ENCODE measurements at regions not wholly inside any gene's neighbourhood (a gene's known extent, or its start where the extent isn't known, plus 50 kb on each side); places are given as distances from the start of the nearest gene placed in this dataset.
"Not testable (repeated sequence)": the region's sequence is repeated elsewhere in the genome, so short reads cannot be mapped to it uniquely, and the experiment has no call there.

DNA sequence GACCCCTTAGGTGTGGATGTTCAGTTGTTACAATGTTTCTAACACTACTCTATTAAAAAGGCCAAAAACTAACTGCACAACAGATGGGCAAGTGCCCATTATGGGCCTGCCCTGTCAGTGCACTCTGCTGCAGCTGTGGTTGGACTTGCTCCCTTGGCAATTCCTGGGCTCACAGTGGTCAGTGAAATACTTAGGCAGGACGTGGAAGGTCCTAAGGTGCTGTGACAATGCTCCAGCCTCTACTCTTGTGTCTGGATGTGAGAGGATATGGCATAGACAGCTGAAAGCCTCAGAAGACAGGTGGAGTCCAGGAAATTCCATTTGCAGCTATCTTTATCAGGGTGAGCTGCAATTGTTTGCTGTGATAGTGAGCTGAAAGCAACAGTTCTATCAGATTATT lies 136.5 kb upstream of the OLIG3 start:
- intact Hi-C loops (cut with DNase I), result loop anchor here in 1 of 3 donors (10.0 kb wide), 1 partner anchor 536 kb away; no protein-coding TSS in a partner anchor
- Histone ChIP-seq H3K27ac (no peak overlapping the region), H3K36me3 (no peaks in the 10 kb centered on the region), H3K9me3 (no peaks in the 10 kb centered on the region), H3K4me1 (no peaks in the 10 kb centered on the region), H3K4me3 (no peak overlapping the region), H3K27me3 (no peaks in the 10 kb centered on the region)
- FAIRE-seq (no peak), ATAC-seq (no peak), DNase-seq (no peak)
- TF ChIP-seq, protein P1, sequence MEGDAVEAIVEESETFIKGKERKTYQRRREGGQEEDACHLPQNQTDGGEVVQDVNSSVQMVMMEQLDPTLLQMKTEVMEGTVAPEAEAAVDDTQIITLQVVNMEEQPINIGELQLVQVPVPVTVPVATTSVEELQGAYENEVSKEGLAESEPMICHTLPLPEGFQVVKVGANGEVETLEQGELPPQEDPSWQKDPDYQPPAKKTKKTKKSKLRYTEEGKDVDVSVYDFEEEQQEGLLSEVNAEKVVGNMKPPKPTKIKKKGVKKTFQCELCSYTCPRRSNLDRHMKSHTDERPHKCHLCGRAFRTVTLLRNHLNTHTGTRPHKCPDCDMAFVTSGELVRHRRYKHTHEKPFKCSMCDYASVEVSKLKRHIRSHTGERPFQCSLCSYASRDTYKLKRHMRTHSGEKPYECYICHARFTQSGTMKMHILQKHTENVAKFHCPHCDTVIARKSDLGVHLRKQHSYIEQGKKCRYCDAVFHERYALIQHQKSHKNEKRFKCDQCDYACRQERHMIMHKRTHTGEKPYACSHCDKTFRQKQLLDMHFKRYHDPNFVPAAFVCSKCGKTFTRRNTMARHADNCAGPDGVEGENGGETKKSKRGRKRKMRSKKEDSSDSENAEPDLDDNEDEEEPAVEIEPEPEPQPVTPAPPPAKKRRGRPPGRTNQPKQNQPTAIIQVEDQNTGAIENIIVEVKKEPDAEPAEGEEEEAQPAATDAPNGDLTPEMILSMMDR (IDR thresholded peaks at IDR 0.05), result no peak
- WGBS, 2 donors, result 59 to 70% methylated on average over 1 of the region's 1 CpG

DNA sequence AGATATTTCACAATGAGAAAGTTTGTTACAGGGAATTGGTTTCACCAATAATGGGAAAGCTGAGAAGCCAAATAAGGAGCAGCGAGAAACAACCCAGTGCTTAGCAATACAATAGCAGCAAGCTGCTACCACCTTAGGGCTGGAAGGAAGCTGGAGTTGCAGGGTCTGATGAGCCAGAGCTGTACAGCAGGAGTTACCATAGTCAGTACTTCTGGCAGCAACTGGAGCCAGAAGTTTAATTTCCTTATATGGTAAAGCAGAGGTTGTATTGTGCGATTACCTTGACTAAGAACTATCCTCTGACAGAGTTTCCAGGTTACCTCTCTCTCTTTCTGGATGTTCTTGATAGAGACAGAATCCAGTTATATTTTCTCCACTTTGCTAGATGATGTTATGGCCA lies 137.1 kb upstream of the OLIG3 start:
- ATAC-seq (no peak), DNase-seq (no peak), FAIRE-seq (no peak)
- Histone ChIP-seq H3K36me3 (no peaks in the 10 kb centered on the region), H3K4me1 (no peaks in the 10 kb centered on the region), H3K9me3 (no peaks in the 10 kb centered on the region), H3K4me3 (no peak overlapping the region), H3K27me3 (no peaks in the 10 kb centered on the region), H3K27ac (no peak overlapping the region)
- 81 to 90% methylated on average over 2 of the region's 2 CpGs for WGBS, 2 donors
- intact Hi-C loops (cut with DNase I), result loop anchor here in 1 of 3 donors (10.0 kb wide), 1 partner anchor 537 kb away; no protein-coding TSS in a partner anchor
- TF ChIP-seq, protein P1 (IDR thresholded peaks at IDR 0.05), result no peak

GRCh38 chr6:137634177-137634576 lies 140.0 kb upstream of the OLIG3 start:
- not testable (repeated sequence) for FAIRE-seq, DNase-seq, H3K4me1 ChIP-seq, H3K27me3 ChIP-seq, H3K4me3 ChIP-seq, H3K36me3 ChIP-seq, H3K9me3 ChIP-seq, H3K27ac ChIP-seq, ATAC-seq
- 77 to 83% methylated on average over 9 of the region's 9 CpGs for WGBS, 2 donors
- intact Hi-C loops (cut with DNase I), result loop anchor here in 1 of 3 donors (10.0 kb wide), 1 partner anchor 539 kb away; no protein-coding TSS in a partner anchor

DNA sequence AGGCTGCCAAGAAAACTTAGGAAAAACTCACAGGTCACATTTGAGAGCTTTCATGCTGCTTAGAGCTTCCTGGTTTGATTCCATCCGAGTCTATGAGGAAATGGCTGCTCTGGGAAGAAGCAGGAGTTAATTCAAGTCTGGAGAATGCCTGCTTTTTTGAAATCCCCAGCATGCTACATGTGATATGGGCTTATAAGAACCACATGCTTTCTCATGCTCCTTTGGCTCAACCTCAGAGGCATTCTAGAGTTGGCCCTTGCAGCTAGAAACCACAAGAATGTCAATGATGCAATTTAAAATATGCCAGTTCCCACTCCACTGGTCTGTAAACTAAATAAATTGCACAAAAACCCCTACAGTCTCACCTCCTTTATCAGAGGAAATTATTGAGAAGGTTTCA lies 142.9 kb upstream of the OLIG3 start:
- H3K36me3 ChIP-seq, result no peaks in the 10 kb centered on the region
- no peak overlapping the region for H3K27ac ChIP-seq
- WGBS, 2 donors, result 51 to 52% methylated on average over 1 of the region's 1 CpG
- FAIRE-seq (no peak), ATAC-seq (peak in 3 of 4 donors; percentile 57 to 69 (median 61)), DNase-seq (no peak)
- no peak overlapping the region for H3K4me3 ChIP-seq
- TF ChIP-seq, protein P1 (IDR thresholded peaks at IDR 0.05), result no peak
- H3K4me1 ChIP-seq, result peaks cover 0 to 5% (median 0%) of the 10 kb centered on the region in 3 donors
- H3K9me3 ChIP-seq, result no peaks in the 10 kb centered on the region
- intact Hi-C loops (cut with DNase I), result loop anchor here in 1 of 3 donors (10.0 kb wide), 1 partner anchor 542 kb away; no protein-coding TSS in a partner anchor
- H3K27me3 ChIP-seq, result no peaks in the 10 kb centered on the region

DNA sequence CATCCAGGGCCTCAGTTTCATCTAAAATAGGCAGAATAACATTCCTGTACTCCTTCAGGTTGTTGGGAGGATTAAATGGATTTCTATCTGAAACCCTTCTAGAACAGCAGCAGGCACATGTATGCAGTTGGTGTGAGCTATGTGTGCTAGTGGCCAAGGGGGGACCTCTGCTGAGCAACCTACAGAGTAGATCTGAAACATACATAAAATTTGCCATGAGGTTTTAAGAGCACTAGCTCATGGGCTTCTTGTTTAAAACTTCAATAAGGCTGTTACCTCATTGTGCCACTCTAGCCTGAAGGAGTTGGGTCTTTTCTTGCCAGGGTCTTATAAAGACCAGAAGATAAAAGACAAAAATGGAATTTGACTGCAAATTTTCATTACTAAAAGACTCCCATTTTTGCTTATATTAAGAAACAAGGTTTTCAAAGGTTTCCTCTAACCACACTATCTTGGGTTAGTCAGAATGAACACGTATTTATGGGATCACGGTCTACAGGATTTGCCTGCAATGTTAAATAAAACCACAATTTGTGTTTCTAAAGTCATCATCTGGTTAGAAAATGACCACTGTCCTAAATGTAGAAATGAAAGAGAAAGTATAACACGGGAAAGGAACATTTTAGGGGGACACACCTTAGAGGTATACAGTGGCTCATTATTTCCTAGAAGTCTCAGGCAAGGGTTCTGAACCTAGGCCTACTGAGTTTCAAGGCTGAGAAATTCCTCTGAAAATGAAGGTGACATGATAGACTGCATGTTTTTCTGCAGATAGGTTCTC lies 144.9 kb upstream of the OLIG3 start:
- TF ChIP-seq, protein P1 (IDR thresholded peaks at IDR 0.05), result no peak
- 64 to 84% methylated on average over 3 of the region's 3 CpGs for WGBS, 2 donors
- no peaks in the 10 kb centered on the region for H3K27me3 ChIP-seq
- peaks cover 0 to 5% (median 0%) of the 10 kb centered on the region in 3 donors for H3K4me1 ChIP-seq
- H3K27ac ChIP-seq, result no peak overlapping the region
- FAIRE-seq, result no peak
- H3K4me3 ChIP-seq, result no peak overlapping the region
- intact Hi-C loops (cut with DNase I), result loop anchor here in 1 of 3 donors (10.0 kb wide), 1 partner anchor 544 kb away; no protein-coding TSS in a partner anchor
- DNase-seq, result no peak
- ATAC-seq, result no peak
- no peaks in the 10 kb centered on the region for H3K36me3 ChIP-seq
- no peaks in the 10 kb centered on the region for H3K9me3 ChIP-seq
